ENCODE measurements at regions not wholly inside any gene's neighbourhood (a gene's known extent, or its start where the extent isn't known, plus 50 kb on each side); places are given as distances from the start of the nearest gene placed in this dataset.

DNA sequence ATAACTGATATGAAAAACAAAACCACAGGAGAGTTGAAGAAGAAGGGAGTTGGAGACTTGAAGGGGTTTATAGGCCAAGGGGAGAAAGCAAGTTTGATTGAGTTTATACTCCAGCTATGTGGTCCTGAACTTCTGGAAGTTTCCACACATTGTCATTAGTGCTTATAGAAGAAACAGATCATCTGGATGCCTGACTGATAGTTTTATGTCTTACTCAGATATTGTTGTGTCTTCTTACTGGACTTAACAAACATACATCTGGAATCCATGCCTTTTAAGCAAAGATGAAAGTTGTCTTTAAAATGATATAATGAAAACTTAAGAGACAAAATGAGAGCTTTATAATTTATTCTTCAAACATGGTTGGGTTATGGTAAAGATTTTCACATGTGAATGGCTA, 101.3 kb upstream of the FZD8 start:
- Histone ChIP-seq H3K27me3 (ENCODE audit: control insufficient read depth, insufficient read depth, low read length) (peaks cover 6% of the 10 kb centered on the region), H2BK5ac (ENCODE audit: low read depth, low read length, poor library complexity, severe bottlenecking) (no peak overlapping the region), H3K27ac (ENCODE audit: insufficient read depth, low read length) (no peak overlapping the region), H3K4me1 (ENCODE audit: control insufficient read depth, insufficient read depth, low read length) (no peaks in the 10 kb centered on the region; the same call in 1 of the 2 replicates), H4K20me1 (ENCODE audit: insufficient read depth, low read length) (no peaks in the 10 kb centered on the region), H3K9me1 (ENCODE audit: insufficient read depth, low read length) (no peaks in the 10 kb centered on the region), H3K79me1 (ENCODE audit: low read depth in 1 of 2, low read length in 2 of 2) (no peaks in the 10 kb centered on the region), H3K56ac (ENCODE audit: extremely low read depth, insufficient read depth, low read length) (no peak overlapping the region), H2AFZ (replicated peaks; ENCODE audit: low read length, poor library complexity) (no peak overlapping the region), H4K8ac (ENCODE audit: low read depth in 2 of 2, low read length in 2 of 2) (no peak overlapping the region), H2BK120ac (ENCODE audit: low read depth, low read length) (no peak overlapping the region), H2AK9ac (replicated peaks; ENCODE audit: low read depth, low read length, poor library complexity) (no peak overlapping the region), H3K9ac (ENCODE audit: low read depth, low read length) (no peak overlapping the region), H3K4me3 (ENCODE audit: insufficient read depth, low read depth, low read length) (no peak overlapping the region), H4K91ac (ENCODE audit: insufficient read depth, low read depth, low read length) (no peak overlapping the region), H3K4ac (ENCODE audit: low read depth, low read length) (no peak overlapping the region), H3K4me2 (ENCODE audit: low read depth, low read length) (no peak overlapping the region), H2BK20ac (ENCODE audit: low read depth, low read length) (no peak overlapping the region), H2BK15ac (ENCODE audit: low read depth, low read length) (no peak overlapping the region), H4K5ac (ENCODE audit: low read depth, low read length) (no peak overlapping the region), H3K14ac (replicated peaks; ENCODE audit: low read depth, low read length) (no peak overlapping the region), H2AK5ac (ENCODE audit: low read depth, low read length) (no peak overlapping the region), H3K9me3 (ENCODE audit: control insufficient read depth, insufficient read depth, low read length) (no peaks in the 10 kb centered on the region), H3K18ac (ENCODE audit: low read depth, low read length) (no peak overlapping the region), H3K23ac (ENCODE audit: low read depth, low read length) (no peak overlapping the region), H3K36me3 (ENCODE audit: control insufficient read depth, insufficient read depth, low read length) (no peaks in the 10 kb centered on the region)
- in situ Hi-C loops (cut with MboI; ENCODE audit: low sequenced_read_pairs) = no loop called here
- no peak for ATAC-seq (ENCODE audit: low read depth)
- POLR2A ChIA-PET (ENCODE audit: unreplicated experiment) = no interaction called here
- DNase-seq = no peak
- CTCF ChIA-PET = no interaction called here
- intact Hi-C loops (cut with micrococcal nuclease) = no loop called here
- TF ChIP-seq MXI1 (IDR thresholded peaks at IDR 0.05; ENCODE audit: borderline replicate concordance, low read depth, low read length) (no peak), ELK1 (IDR thresholded peaks at IDR 0.05; ENCODE audit: borderline replicate concordance, low read depth, low read length) (no peak), RFX5 (IDR thresholded peaks at IDR 0.05; ENCODE audit: low read depth, low read length) (no peak), SMC3 (IDR thresholded peaks at IDR 0.05; ENCODE audit: low read depth, low read length) (no peak), MAFK (IDR thresholded peaks at IDR 0.05; ENCODE audit: low read depth, low read length) (no peak), NFE2L2 (IDR thresholded peaks at IDR 0.05; ENCODE audit: low read depth, low read length) (no peak), POLR2A (IDR thresholded peaks at IDR 0.05; ENCODE audit: low read depth, low read length) (no peak), CEBPB (IDR thresholded peaks at IDR 0.05; ENCODE audit: low read depth, low read length) (no peak)
- TF ChIP-seq, protein P1, sequence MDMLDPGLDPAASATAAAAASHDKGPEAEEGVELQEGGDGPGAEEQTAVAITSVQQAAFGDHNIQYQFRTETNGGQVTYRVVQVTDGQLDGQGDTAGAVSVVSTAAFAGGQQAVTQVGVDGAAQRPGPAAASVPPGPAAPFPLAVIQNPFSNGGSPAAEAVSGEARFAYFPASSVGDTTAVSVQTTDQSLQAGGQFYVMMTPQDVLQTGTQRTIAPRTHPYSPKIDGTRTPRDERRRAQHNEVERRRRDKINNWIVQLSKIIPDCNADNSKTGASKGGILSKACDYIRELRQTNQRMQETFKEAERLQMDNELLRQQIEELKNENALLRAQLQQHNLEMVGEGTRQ (IDR thresholded peaks at IDR 0.05; ENCODE audit: low read depth, low read length) = no peak
- no TSS peak for BruUV-seq (replicated peaks)
- dilution Hi-C loops (cut with HindIII; ENCODE audit: low sequenced_read_pairs, unreplicated experiment) = no loop called here

Data from IMR-90 (cell line).